Cardiac muscle cell (in vitro differentiated cells and primary cell): ENCODE measurements at regions not wholly inside any gene's neighbourhood (a gene's known extent, or its start where the extent isn't known, plus 50 kb on each side); places are given as distances from the start of the nearest gene placed in this dataset.
A peak's percentile ranks its signal among the peaks of the same experiment; 100 is the strongest.

Experiments used
- DNase-seq, 2 donors: peaks; one replicate each; pipeline versions ENCODE4 v3.0.0 to v3.0.0-alpha.2; 2010 to 2017; ENCODE audit warnings: low read depth in 1 of 2, low spot score in 1 of 2
- H3K27ac ChIP-seq: fragments of 200-600 bp; sonication (generic); 2 replicates; pipeline ENCODE4 v1.5.1; 2016
- H3K27me3 ChIP-seq: fragments of 200-600 bp; sonication (generic); 2 replicates; pipeline ENCODE4 v1.6.0; 2016; ENCODE audit warnings: control low read depth
- H3K36me3 ChIP-seq: fragments of 200-600 bp; sonication (generic); 2 replicates; pipeline ENCODE4 v1.5.1; 2016; ENCODE audit warnings: control low read depth
- H3K4me1 ChIP-seq: fragments of 200-600 bp; sonication (generic); 2 replicates; pipeline ENCODE4 v1.8.1; 2017; ENCODE audit warnings: low read depth, mild to moderate bottlenecking, mixed run types
- H3K4me3 ChIP-seq: fragments of 200-600 bp; sonication (generic); 2 replicates; pipeline ENCODE4 v1.5.1; 2016; ENCODE audit warnings: mild to moderate bottlenecking
- H3K9me3 ChIP-seq: fragments of 200-600 bp; sonication (generic); 2 replicates; pipeline ENCODE4 v1.5.1; 2017; ENCODE audit warnings: low read depth, mild to moderate bottlenecking, control low read depth
- TF ChIP-seq, protein P1 (sequence below): IDR thresholded peaks from 2 replicates; pipeline ENCODE4 v1.5.1; 2012; ENCODE audit warnings: low read depth, mild to moderate bottlenecking, low read length

DNA sequence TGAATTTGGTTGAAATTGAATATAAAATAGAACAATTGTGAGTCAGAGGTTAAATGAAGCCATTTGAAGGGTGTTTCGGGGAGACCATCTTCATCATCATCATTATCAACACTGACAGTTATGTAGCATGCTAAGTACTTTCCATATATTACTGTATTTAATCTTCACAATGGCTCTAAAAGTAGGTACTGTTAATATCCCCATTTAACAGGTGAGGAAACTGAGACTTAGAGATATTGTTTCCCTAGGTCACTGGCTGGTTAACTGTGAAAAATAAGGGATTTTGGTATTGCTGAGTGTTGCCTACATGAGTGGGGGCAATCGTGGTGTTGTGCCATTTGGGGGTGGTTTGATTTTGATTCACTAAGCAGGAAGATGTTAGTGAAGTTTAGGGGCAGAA, 100.3 kb downstream of the TBX19 start:
- no peaks in the 10 kb centered on the region for H3K36me3 ChIP-seq

DNA sequence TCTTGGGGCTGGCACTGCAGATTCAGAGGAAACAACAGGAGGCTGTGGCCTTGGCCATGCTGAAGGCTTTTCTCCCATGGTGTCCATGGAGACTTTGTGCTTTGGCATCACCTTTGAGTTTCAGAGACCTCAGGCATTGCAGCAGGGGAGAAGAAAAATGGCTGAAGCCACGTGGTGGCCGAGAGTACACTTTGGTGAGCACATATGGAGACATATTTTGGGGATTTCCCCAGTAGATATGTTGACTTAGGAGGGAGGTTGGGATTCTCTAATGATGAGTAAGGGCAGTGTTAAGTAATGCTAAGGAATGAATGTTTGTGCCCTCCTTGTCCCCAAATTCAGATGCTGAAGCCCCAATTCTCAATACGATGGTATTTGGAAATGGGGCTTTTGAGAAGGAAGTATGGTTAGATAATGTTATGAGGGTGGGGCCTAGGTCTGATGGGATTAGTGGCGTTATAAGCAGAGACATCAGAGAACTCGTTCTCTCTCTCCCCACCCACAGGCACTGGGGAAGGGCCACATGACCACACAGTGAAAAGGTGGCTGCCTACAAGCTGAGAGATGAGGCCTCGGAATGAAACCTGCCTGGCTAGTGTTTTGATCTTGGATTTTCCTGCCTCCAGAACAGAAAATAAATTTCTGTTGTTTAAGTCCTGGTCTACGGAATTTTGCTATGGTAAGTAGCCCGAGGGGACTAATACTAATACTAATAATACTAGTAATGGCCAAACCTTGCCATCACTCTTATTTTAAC, 98.6 kb downstream of the TBX19 start:
- H3K4me1 ChIP-seq, result no peaks in the 10 kb centered on the region
- H3K4me3 ChIP-seq, result no peak overlapping the region
- TF ChIP-seq, protein P1, sequence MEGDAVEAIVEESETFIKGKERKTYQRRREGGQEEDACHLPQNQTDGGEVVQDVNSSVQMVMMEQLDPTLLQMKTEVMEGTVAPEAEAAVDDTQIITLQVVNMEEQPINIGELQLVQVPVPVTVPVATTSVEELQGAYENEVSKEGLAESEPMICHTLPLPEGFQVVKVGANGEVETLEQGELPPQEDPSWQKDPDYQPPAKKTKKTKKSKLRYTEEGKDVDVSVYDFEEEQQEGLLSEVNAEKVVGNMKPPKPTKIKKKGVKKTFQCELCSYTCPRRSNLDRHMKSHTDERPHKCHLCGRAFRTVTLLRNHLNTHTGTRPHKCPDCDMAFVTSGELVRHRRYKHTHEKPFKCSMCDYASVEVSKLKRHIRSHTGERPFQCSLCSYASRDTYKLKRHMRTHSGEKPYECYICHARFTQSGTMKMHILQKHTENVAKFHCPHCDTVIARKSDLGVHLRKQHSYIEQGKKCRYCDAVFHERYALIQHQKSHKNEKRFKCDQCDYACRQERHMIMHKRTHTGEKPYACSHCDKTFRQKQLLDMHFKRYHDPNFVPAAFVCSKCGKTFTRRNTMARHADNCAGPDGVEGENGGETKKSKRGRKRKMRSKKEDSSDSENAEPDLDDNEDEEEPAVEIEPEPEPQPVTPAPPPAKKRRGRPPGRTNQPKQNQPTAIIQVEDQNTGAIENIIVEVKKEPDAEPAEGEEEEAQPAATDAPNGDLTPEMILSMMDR, result no peak
- H3K36me3 ChIP-seq, result no peaks in the 10 kb centered on the region
- peak in 1 of 2 donors; percentile 47 for DNase-seq
- no peak overlapping the region for H3K27ac ChIP-seq
- H3K9me3 ChIP-seq, result no peaks in the 10 kb centered on the region
- no peaks in the 10 kb centered on the region for H3K27me3 ChIP-seq

More for the DNA sequence above, 100.3 kb downstream of the TBX19 start:
- no peaks in the 10 kb centered on the region for H3K9me3 ChIP-seq
- H3K4me3 ChIP-seq, result no peak overlapping the region
- no peaks in the 10 kb centered on the region for H3K27me3 ChIP-seq
- H3K4me1 ChIP-seq, result no peaks in the 10 kb centered on the region
- no peak overlapping the region for H3K27ac ChIP-seq
- DNase-seq, result no peak
- TF ChIP-seq, protein P1, result no peak

DNA sequence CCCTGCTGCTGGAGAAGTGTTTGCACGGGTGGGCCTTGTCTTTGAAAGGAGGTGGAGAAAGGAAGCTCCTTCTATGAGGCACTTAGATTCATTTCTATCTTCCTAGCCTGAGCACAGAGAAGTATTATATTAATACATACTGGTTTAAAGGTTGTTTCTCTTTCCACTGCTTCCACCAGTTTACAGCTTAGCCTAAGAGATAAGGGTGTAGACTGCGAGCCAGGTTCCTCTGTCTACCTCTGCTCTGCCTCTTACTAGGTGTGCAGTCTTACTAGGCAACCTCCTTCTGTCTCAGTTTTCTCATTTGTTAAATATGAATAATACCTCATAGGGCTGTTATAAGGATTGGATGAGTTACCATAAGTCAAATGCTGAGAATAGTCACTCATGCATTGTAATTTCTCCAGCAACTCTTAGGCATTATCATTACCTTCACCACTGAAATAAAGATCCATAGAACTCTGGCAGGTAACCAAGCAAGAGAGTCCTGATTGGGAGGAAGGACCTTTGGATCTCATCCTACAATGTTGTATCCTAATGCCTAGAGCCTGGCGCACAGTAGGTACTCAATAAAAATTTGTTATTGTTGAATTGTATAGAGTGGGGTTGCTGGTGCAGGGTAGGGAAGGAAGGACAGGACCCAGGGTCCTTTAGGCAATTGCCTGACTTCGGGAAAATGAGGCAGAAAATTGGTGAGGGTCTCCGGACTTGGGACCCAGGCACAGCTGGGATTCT, 95.1 kb downstream of the TBX19 start:
- Histone ChIP-seq H3K36me3 (no peaks in the 10 kb centered on the region), H3K27ac (no peak overlapping the region), H3K9me3 (no peaks in the 10 kb centered on the region), H3K27me3 (no peaks in the 10 kb centered on the region), H3K4me1 (peaks cover 13% of the 10 kb centered on the region), H3K4me3 (no peak overlapping the region)
- no peak for DNase-seq
- TF ChIP-seq, protein P1, result no peak

DNA sequence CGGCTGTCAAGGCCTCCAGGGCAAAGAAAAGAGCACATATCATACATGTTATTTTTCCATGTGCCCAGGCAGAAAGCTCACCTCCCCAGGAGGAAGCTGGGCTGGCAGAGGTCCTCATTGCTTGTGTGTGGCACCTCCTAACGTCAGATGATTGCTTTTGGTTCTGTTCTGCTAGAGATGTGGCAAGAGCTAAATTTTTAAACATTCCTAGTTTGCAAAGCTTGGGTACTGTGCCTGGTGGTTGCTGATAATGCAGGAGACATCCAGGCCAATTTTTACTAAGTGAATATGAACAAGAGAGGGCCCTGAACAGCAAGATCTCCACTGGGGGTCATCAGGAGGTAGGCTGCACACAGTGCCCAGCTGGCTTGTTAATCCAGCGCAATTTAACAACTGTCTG, 93.9 kb downstream of the TBX19 start:
- Histone ChIP-seq H3K4me1 (peaks cover 13% of the 10 kb centered on the region), H3K27ac (no peak overlapping the region), H3K27me3 (no peaks in the 10 kb centered on the region), H3K36me3 (no peaks in the 10 kb centered on the region), H3K4me3 (no peak overlapping the region), H3K9me3 (no peaks in the 10 kb centered on the region)
- TF ChIP-seq, protein P1, result no peak
- DNase-seq, result no peak

DNA sequence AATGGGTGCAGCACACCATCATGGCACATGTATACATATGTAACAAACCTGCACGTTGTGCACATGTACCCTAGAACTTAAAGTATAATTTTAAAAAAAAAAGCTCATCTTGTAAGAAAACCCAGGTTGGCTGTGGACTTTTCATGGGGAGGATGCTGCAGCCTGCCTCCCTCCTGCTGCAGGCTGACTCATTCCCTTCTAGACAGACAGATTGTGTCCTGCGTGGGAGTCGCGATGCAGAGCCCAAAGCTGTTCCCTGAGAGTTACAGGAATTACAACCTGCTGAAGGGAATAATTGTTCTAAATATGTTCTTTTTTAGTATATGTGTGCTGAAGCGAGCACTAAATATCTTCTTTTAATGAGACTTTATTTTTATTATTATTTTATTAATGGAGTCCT, 93.2 kb downstream of the TBX19 start:
- TF ChIP-seq, protein P1, result no peak
- no peaks in the 10 kb centered on the region for H3K27me3 ChIP-seq
- no peak overlapping the region for H3K27ac ChIP-seq
- peaks cover 13% of the 10 kb centered on the region for H3K4me1 ChIP-seq
- H3K4me3 ChIP-seq, result no peak overlapping the region
- DNase-seq, result peak in 1 of 2 donors; percentile 60
- H3K9me3 ChIP-seq, result no peaks in the 10 kb centered on the region
- H3K36me3 ChIP-seq, result no peaks in the 10 kb centered on the region
